ENCODE measurements at regions not wholly inside any gene's neighbourhood (a gene's known extent, or its start where the extent isn't known, plus 50 kb on each side); places are given as distances from the start of the nearest gene placed in this dataset.

DNA sequence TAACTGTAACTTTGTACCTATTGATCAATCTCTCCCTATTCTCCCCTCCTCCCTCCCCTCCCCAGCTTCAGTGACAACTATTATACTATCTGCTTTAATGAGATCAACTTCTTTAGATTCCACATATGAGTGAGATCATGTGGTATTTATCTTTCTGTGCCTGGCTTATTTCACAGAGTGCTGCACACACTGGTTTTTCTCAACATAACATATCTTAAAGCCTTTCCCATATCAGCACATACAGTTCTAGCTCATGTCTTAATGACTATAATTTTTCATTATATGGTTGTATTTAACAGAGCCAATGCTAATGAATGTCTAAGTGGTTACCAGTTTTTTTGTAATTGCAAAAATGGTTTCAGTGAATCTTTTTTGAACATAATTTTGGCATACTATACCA, 340.3 kb upstream of the DDI1 start:
- no peak for DNase-seq (ENCODE audit: low spot score)
- H3K27ac ChIP-seq: no peak overlapping the region
- TF ChIP-seq, protein P1, sequence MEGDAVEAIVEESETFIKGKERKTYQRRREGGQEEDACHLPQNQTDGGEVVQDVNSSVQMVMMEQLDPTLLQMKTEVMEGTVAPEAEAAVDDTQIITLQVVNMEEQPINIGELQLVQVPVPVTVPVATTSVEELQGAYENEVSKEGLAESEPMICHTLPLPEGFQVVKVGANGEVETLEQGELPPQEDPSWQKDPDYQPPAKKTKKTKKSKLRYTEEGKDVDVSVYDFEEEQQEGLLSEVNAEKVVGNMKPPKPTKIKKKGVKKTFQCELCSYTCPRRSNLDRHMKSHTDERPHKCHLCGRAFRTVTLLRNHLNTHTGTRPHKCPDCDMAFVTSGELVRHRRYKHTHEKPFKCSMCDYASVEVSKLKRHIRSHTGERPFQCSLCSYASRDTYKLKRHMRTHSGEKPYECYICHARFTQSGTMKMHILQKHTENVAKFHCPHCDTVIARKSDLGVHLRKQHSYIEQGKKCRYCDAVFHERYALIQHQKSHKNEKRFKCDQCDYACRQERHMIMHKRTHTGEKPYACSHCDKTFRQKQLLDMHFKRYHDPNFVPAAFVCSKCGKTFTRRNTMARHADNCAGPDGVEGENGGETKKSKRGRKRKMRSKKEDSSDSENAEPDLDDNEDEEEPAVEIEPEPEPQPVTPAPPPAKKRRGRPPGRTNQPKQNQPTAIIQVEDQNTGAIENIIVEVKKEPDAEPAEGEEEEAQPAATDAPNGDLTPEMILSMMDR (IDR thresholded peaks at IDR 0.05): no peak
- H3K4me3 ChIP-seq: no peak overlapping the region

DNA sequence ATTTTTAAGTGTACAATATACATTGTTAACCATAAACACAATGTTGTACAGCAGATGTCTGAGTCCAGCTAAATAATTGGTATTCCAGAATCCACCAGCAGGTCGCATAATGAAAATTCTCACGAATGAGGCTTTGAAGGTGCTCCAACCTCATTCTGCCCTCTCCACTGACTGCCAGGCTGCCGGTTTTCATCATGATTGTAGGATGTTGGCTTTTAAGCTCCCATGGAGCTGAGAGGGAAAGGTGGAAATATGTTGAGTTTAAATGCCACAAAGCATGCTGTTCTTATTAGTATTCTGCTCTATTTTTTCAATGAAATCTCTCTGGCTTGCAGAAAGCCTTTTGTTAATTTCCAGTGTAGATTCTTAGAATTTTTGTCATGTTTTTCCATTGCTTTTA, 337.2 kb upstream of the DDI1 start:
- TF ChIP-seq, protein P1 (IDR thresholded peaks at IDR 0.05): no peak
- DNase-seq (ENCODE audit: low spot score): no peak
- H3K27ac ChIP-seq: no peak overlapping the region
- no peak overlapping the region for H3K4me3 ChIP-seq

DNA sequence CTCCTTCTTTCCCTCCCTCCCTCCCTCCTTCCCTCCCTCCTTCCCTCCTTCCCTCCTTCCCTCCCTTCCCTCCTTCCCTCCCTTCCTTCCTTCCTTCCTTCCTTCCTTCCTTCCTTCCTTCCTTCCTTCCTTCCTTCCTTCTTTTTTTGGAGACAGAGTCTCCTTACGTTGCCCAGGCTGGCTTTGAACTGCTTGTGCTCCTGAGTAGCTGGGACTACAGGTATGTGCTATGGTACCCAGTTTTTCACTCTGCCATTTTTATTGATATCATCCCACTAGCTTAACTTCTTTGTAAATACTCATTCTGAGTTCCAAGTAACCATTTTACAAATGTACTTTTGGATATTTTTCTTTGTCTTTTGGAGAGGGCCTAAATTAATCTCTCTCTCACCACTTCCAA, 336.8 kb upstream of the DDI1 start:
- Histone ChIP-seq H3K27ac (peak overlapping the region in 1 of 2 donors; percentile 58), H3K4me3 (no peak overlapping the region)
- DNase-seq (ENCODE audit: low spot score): no peak
- TF ChIP-seq, protein P1 (IDR thresholded peaks at IDR 0.05): no peak

DNA sequence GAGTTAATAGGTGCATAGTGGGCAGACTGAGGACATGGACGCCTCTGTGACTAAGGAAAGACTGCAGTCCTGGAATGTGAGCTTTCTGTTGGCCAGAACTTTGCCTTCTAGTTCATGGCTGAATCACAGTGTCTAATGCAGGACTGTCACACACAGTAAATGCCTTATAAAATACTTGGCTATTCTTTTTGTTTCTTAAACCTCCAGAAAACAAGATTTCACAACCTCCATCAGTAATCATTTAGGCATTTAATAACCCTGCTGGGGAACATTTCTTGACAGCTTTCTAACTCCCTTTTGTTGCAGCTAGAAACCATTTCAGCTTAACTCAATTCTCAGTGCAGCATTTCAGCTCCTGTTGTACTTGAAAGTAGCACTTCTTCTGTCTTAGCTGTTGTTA, 335.8 kb upstream of the DDI1 start:
- Histone ChIP-seq H3K4me3 (no peak overlapping the region), H3K27ac (peak overlapping the region in 1 of 2 donors; percentile 58)
- TF ChIP-seq, protein P1 (IDR thresholded peaks at IDR 0.05): no peak
- DNase-seq (ENCODE audit: low spot score): no peak

DNA sequence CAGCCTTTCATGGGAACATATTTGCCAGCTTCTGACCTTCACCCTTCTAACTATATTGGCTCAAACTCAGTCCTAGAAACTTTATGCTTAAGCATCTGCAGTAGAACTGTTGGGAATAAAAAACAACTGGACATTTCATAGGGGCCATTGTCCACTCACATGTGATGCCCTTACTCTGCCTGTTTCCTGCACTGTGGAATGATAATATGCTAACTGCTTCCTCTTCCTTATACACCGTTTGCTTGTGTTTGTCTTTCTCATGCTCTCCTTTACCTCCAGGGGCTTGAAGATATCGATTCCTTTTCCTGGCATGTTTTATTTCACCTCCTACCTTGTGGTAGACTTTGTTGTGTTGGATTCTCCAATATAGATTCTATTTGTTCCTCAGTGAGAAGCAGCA, 333.0 kb upstream of the DDI1 start:
- no peak for DNase-seq (ENCODE audit: low spot score)
- Histone ChIP-seq H3K27ac (no peak overlapping the region), H3K4me3 (no peak overlapping the region)
- TF ChIP-seq, protein P1 (IDR thresholded peaks at IDR 0.05): no peak

DNA sequence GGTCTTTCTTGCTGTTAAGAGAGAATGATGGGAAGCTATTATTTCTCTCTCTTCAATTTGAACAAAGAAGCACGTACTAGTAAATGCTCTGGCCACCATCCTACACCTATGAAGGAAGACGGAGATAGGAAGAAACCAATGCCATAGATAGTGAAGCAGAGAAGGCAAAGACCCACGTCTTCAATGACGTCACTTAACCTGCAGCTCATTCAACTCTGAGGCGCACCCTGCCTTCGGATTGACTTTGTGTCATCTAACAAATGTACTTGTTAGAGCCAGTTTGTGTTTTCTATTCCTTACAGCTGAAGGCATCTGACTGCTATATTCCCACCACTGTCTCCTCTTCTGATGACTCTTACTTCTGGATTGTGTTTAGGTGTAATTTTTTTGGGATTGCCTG, 332.5 kb upstream of the DDI1 start:
- H3K27ac ChIP-seq: no peak overlapping the region
- no peak for DNase-seq (ENCODE audit: low spot score)
- TF ChIP-seq, protein P1 (IDR thresholded peaks at IDR 0.05): no peak
- H3K4me3 ChIP-seq: no peak overlapping the region

DNA sequence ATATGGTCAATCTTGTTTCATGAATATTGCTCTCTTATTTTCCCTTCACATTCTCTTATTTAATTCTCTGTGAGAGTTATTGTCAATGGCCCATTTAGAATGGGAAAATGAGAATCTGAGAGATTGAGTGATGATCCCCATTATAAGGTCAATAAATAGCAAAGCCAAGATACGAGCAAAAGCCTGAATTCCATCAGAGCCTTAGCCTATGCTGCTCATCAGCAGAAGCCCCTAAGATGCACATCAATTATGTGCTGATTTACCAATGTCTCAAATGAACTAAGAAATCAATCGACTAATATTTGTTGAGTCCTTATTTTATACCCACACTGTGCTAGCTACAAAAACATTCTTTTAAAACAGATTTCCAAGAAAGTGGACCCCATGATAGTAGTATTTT, 330.8 kb upstream of the DDI1 start:
- no peak overlapping the region for H3K4me3 ChIP-seq
- TF ChIP-seq, protein P1 (IDR thresholded peaks at IDR 0.05): no peak
- no peak for DNase-seq (ENCODE audit: low spot score)
- no peak overlapping the region for H3K27ac ChIP-seq
